HG03159 (cell line): ENCODE measurements at regions not wholly inside any gene's neighbourhood (a gene's known extent, or its start where the extent isn't known, plus 50 kb on each side); places are given as distances from the start of the nearest gene placed in this dataset.
A peak's percentile ranks its signal among the peaks of the same experiment; 100 is the strongest.

ENCODE experiments used
- ATAC-seq: cut with Tn5 transposase; IDR thresholded peaks from one replicate; pipeline ENCODE4 v1.9.1; 2021; ENCODE audit warnings: mild to moderate bottlenecking, moderate library complexity; ENCODE audit not compliant: unreplicated experiment

GRCh38 chr15:70508561-70509281 is 254.6 kb downstream of the UACA start:
- ATAC-seq = no peak

DNA sequence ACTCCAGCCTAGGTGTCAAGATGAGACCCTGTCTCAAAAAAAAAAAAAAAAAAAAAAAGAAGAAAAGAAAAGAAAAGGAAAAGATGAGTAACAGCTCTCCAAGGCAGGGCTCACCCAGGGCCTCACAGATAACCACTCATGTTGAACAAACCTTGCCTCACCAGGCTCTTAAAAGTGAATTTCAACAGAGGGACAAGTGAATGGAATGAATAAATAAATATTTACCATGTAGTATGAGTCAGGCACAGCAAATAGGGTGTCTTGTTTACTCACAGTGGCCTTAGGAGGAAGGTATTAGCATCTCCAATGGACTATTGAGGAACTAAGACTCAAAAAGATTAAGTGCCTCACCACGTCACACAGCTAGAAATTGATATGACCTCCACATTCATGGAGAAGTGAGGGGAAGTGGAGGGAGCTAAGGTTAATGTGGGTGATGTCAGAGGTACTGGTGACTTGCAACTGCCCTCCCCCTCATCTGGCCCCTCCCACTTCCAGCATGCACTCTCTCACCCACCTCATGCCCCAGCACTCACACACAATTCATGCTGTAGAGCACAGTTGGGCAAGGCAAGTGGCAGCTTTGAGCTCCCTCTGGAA is 255.5 kb downstream of the UACA start:
- no peak for ATAC-seq

DNA sequence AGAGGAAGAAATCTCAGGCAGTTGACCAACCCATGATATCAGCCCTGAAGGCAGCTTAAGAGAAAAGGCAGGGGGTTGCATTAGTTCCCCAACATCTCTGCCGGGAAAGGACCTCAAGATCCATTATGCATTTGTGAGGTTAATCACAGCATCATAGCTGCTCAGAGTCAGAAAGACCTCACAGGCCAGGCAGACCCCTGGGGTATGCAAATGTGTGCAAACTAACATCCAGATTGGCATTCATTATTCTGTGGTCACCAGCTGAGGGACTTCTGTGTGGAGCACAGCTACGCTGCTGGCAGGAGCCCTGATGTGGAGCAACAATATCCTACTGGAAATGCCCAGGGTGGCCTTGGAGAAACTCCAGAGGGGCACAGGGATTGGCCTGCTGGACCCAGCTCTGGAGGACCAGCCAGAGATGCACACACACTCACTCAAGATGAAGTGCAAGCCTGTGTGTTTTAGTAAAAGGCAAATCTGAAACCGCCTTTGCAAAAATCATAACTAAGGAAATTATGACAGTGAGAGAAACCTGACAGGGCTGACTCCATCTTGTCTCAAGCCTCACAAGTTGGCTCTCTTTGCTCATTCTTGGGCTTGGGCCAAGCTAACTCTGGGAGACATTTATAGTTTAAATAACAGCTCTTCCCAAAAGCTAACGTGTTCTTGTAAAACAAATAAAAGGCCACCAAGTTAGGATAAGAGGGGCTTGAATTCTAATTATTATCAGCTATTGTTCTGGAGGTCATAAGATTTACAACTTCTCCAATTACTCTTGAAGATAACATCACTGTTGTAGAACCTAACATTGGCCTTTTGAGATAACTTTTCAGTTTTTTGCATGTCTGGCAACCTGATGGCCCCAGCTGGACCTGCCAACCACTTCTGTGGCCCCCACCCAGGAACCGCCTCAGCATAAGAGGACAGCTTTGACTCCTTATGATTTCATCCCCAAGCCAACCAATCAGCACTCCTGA is 257.1 kb downstream of the UACA start:
- ATAC-seq = no peak

DNA sequence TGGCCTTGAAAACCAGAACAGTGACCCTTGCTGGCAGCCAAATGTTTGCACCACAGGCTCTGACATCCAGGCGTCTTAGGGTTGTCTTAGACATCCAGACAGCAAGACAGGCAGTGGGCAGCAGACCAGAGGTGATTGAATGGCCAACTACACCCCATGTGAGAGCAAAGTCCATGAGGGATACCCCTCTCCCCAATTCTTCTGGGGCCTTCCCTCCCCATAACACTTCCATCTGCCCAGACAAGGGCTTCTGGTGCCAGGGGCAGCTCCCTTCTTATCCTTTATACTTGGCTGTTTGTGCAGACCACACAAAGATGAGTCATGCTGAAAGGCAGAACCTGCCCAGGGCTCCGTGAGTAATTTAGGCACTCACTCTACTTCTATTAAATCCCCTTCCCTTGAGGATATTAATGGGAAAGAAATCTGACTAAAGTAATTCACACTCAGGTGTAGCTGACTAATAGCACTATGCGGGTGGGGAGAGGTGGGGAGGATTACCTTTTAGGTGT is 257.9 kb downstream of the UACA start:
- no peak for ATAC-seq

DNA sequence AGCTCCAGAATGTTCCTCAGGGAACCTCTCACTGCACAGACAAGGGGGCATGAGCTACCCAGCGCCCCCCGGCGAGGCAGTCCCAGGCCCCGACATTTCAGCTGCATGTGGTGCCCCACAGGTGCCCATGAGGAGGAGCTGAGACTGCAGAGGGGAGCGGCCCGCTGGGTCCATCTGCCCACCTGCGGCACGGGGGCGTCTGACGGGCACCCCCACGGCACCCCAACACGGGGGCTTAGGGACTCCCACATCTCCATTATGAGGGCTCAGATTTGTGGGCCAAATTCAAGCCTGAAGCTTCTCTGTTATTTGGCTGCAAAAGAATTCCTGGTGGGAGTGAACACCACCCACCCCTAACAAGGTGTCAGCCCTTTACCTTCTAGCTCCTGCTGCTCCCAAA is 258.4 kb downstream of the UACA start:
- ATAC-seq = no peak

GRCh38 chr15:70504299-70504951 is 258.9 kb downstream of the UACA start:
- ATAC-seq = peak; percentile 38

GRCh38 chr15:70503798-70504298 is 259.5 kb downstream of the UACA start:
- no peak for ATAC-seq

- peak; percentile 40 for ATAC-seq
Observed at GRCh38 chr15:70503073-70503745, 260.1 kb downstream of the UACA start.

GRCh38 chr15:70502529-70502928 is 260.8 kb downstream of the UACA start:
- ATAC-seq = no peak

GRCh38 chr15:70501849-70502248 is 261.5 kb downstream of the UACA start:
- ATAC-seq = no peak

GRCh38 chr15:70501121-70501727 is 262.1 kb downstream of the UACA start:
- no peak for ATAC-seq

DNA sequence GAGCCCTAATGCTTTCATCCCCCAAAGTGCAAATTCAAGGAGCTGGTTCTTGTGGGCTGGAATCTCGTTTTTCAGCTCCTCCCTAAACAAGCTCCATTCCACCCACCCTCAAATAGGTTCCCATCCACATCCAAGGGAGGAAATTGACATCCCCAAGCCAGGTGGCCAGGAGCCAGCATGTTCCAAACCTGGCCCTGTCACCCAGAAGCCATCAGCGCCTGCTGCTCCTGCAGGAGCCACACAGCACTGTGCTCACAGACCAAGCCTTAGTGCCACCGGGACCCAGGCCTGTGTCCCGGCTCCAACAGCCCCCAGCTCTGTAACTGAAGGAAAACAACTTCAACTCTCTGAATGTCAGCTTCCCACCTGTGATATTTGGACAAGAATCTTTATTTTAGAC is 263.6 kb downstream of the UACA start:
- no peak for ATAC-seq

DNA sequence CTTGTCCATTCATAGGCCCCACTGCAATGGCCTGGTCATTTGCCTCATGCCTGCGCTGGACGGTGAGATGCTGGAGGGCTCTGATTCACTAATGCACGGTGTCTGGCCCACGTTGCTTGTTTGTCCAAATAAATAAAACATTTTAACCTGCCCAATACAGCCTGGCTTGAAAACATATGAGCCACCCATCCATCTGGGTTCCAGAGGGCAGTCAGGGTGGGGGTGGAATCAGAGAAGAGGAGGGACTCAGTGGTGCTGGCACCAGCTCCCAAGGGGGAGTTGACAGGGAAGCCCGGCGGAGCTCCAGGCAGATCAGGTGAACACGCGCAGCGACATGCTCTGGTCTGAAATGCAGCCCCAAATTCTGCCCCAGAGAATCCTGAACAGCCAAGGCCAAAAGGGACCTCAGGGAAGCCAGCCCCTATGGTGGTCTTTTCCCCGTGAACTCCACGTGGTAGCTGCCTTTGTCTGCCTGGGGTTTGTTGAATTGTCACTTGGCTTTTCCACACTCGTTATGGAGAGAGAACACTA is 265.2 kb downstream of the UACA start:
- ATAC-seq = no peak

DNA sequence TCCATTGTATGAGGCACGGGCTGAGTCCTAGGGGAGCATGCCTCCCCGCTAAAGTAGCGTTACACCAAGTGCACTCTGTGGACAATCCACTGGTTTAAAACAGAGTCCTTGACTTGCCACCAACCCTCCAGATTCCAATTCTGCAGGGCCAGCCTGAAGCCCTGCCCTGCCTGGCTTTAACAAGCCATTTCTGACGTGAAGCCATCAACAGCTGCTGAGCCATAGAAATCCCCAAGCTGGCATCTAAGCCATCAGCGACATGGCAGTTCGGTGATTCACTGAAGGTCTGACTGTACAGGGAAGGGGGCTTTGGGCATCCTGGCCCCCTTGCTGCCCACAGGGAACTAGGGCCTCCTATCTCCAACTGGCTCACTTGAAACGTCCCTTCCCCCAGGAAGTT is 265.7 kb downstream of the UACA start:
- ATAC-seq = no peak

GRCh38 chr15:70495991-70496599 is 267.3 kb downstream of the UACA start:
- no peak for ATAC-seq

DNA sequence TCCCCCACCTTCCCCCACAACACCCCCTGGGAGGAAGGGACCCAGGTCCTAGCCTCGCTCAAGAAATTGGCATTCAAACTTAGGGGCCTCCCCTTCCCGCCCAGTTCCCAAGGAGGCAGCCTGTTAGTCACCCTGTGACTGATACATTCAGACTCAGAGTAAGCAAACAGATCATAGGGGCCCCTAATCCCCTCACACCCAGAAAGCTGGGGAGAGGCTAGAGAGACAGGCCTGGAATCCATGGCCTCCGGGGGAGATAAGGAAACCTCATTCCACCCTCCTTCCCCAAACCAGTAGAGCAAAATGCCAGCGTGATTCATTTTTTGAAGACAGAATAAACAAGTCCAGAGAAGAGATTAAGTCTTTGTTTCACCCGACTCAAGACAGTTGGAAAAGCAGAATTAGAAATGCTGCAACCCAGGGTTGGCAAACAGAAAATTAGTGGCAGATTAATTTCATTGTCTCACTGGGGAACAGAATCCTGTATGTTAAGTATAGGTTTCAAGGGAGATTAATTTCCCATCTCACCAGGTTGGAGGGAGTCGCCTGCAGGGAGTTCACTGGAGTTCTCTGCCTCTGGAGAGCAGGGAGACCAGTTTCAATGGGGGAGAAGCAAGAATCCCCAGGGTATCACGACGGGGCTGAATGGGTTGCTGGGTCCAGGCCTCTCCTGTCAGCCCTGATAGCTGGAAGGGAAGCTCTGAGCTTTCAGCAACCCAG is 268.3 kb downstream of the UACA start:
- no peak for ATAC-seq

DNA sequence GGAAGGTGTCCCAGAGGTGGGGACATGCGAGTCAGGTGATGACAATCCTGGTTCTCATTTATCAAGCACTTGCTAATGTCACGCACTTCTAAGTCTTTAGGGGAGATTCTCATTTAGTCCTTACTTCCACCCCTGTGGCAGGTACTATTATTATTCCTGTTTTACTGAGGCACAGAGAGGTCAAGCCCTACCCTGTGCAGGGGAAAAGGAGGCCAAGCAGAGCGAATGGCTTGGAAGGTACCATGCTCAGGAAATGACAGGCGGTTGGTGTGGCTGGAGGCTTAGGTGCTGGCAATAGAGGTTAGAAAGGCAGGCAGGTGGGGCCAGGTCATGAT is 268.9 kb downstream of the UACA start:
- no peak for ATAC-seq

DNA sequence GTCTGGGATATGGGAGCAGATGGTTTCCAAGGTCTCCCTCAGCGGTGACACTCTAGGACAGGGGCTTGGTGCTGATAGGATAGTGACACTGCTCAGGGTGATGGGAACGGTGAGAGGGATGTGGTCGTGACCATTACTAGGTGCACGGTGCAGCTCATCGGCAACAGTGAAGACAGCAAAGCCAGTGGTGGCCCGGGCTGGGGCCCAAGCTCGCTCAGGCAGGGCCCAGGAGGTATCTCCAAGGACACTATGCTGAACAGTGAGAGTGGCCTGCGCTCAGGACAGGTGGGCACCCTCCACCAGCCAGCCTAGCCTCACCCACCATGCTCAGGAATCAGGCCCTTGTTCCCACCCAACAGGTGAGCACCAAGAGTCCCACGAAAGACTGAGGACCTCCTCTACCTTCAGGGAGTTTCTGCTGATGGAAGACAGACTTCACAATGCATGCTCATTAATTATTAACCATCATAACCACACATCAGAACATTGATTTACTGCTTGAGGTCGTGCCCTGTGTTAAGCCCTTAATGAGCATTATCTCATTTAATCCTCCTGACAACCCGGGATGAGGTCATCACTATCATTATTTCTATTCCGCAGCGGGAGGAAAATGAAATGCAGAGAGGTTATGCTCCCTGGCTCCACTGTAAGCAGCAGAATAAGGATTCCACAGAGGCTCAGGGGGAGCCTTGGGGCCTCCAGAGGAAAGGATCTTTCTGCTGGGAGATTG is 269.4 kb downstream of the UACA start:
- ATAC-seq = no peak
